ENCODE measurements at regions not wholly inside any gene's neighbourhood (a gene's known extent, or its start where the extent isn't known, plus 50 kb on each side); places are given as distances from the start of the nearest gene placed in this dataset.
"Not testable (repeated sequence)": the region's sequence is repeated elsewhere in the genome, so short reads cannot be mapped to it uniquely, and the experiment has no call there.

GRCh38 chr2:226474131-226474530 lies 325.5 kb downstream of the IRS1 start:
- no peak for DNase-seq (ENCODE audit: low read depth)

DNA sequence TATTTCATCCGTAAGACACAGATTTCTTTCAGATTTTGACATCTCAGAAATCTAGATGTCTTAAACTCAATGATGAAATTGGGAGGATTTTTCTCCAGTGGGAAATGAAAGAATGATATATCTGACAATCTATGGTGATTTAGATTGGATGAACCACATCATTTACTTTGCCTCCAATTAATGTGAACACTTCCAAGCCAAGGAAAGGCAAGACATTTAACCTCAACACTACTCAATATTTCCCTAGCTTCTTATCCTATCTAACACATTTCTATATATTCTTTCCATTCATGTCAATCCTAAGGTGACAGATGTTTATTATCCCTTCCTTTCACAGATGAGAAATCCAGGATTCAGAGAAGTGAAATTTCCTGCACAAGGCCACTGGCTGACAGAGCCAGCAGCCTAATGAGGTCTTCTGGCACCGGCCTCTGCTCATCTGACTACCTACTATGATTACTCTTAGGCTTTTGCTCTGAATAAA lies 327.6 kb downstream of the IRS1 start:
- no peak for DNase-seq (ENCODE audit: low read depth)

DNA sequence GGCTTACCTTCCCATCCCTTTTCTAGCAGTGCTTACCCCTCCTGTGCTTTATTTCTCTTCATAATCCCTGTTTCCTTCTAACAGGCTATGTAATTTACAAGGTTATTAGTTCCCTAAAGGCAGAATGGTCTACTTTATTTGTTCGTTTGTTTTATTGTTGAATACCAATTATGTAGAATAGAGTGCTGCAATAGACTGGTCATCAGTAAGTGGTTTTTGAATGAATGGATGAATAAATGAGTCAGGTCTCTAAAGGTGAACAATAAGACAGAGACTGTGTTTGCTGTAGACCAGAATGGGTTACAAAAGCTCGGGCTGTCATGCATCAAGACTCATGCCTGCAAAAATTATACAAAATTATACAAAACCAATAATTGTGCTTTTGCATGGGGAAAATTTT lies 332.0 kb downstream of the IRS1 start:
- DNase-seq (ENCODE audit: low read depth) = no peak

DNA sequence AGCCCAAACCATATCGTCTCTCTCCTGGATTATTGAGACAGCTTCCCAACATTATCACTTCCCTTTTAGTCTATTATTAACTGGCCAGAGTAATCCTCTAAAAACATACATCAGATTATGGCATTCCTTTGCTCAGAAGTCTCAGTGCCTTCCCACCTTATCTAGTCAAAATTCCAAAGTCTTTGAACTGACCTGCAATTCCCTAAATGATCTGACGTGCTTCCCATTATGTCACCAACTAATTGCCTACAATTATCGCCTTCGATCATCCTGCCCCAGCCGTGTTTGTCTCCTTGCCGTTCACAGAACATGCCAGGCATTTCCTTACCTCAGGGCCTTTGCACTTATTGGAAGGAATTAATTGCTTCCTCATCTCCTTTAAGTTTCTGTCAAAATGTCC lies 332.4 kb downstream of the IRS1 start:
- DNase-seq (ENCODE audit: low read depth) = no peak

GRCh38 chr2:226466589-226466988 lies 333.0 kb downstream of the IRS1 start:
- no peak for DNase-seq (ENCODE audit: low read depth)

- DNase-seq (ENCODE audit: low read depth) = no peak
Measured at GRCh38 chr2:226466124-226466523, 333.5 kb downstream of the IRS1 start.

GRCh38 chr2:226464380-226464779 lies 335.2 kb downstream of the IRS1 start:
- no peak for DNase-seq (ENCODE audit: low read depth)

- DNase-seq (ENCODE audit: low read depth) = no peak
Measured at GRCh38 chr2:226463154-226463553, 336.5 kb downstream of the IRS1 start.

- DNase-seq (ENCODE audit: low read depth) = no peak
Measured at GRCh38 chr2:226461981-226462380, 337.6 kb downstream of the IRS1 start.

- not testable (repeated sequence) for DNase-seq (ENCODE audit: low read depth)
Measured at GRCh38 chr2:226456144-226456543, 343.5 kb downstream of the IRS1 start.

DNA sequence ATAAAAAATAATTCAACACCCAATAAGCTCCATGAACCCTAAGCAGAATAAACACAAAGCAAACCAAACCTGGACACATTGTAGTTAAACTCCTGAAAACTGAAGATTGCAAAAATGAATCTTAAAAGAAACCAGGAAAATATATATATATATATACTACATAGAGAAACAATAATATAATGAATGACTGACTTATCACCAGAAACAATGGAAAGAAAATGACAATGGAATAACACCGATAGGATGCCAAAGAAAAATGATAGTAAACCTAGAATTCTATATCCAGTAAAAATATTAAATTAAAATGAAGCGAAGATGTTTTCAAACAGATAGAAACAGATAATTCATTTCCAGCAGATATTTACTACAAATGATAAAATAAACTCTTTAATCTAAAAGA lies 346.9 kb downstream of the IRS1 start:
- DNase-seq (ENCODE audit: low read depth) = no peak

DNA sequence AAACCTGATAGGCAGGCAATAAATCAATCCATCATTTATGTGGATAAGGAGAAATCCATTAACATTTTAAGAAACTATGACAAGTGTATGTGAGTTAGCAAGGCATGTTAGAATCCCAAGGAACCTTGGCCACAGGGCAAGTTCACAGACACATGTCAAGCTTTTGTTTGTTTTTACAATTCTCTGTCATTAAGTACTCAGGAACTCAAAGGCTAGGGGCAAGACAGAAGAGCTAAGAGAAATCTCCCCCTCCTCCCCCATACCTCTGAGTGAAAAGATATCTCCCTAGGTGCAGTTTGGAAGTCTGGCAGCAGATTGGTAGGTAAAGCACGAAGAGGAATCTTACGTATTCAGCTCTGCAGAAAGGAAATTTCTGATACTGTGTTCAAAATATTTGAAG lies 348.1 kb downstream of the IRS1 start:
- DNase-seq (ENCODE audit: low read depth) = no peak

DNA sequence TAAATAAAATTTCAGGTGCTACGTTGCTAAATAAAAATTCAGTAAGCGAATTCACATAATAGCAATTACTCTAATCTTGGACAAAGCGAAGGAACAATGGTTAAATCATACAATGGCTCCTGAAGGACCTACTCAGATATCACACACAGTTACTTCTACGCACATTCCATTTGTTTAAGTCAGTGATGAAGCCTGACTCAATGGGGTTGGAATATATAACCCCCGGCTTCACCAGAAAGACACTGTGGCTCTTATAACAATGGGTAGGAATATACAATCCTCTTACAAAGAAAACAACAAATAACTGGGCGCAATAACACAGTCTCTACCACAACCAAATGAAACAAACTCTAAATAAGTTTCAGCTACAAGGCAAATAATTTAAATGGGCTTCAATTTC lies 349.5 kb downstream of the IRS1 start:
- DNase-seq (ENCODE audit: low read depth) = no peak

- no peak for DNase-seq (ENCODE audit: low read depth)
Measured at GRCh38 chr2:226447338-226448300, 352.0 kb downstream of the IRS1 start.

GRCh38 chr2:226446406-226447001 lies 353.1 kb downstream of the IRS1 start:
- DNase-seq (ENCODE audit: low read depth) = no peak

GRCh38 chr2:226445216-226445861 lies 354.3 kb downstream of the IRS1 start:
- DNase-seq (ENCODE audit: low read depth) = no peak

DNA sequence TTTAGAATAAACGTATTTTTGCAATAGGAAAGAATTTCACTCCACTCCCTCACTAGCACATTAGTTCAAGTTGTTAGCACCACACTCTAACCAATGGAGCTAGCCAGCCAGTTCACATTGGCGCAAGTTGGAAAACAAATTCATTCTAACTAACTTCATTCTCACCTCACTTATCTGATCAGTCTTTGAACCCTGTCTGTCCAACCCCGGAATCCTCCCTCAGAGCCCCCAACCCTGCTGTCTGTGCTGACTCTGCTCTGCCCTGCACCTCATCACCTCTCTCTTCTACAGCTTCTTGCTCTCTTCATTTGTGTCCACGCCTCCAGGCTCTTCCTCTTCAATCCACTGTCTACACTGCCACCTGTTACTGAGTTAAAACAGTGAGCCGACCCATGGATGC lies 356.5 kb downstream of the IRS1 start:
- no peak for DNase-seq (ENCODE audit: low read depth)

DNA sequence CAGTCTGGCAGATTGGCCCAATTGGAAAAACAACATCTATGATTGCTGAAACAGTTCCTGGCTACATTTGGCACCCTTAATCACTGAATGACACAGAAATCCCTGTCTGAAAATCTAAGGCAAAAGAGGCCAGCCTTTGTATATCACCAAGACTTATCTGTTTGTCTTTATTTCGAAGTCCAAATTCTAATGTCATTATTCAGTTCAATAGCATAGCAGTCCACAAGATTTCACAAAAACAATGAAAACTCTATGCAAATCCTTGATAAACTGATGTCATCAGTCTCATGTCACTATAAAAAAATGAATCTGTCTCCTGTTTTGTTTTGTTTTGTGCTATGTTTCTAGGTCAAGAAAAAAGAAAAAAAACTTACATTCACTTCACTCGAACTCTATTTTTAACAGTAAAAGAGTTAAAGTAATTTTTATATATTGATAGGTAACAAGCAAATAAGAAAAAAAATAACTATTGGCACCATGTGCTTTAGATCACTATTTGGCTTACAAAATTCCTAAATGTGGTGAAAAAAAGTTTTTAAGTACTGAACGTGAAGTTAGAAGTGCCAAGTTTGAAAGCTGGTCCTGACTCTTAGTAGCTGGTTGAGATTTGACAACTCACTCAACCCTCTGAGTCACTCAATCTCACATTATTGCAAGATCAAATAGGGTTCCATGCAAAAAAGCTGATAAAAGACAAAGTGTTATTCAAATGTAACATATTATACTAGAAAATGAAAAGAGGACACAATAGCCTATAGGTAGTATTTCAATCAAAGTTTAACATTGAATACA lies 359.3 kb downstream of the IRS1 start:
- DNase-seq (ENCODE audit: low read depth) = no peak

- no peak for DNase-seq (ENCODE audit: low read depth)
Measured at GRCh38 chr2:226439337-226439736, 360.3 kb downstream of the IRS1 start.

DNA sequence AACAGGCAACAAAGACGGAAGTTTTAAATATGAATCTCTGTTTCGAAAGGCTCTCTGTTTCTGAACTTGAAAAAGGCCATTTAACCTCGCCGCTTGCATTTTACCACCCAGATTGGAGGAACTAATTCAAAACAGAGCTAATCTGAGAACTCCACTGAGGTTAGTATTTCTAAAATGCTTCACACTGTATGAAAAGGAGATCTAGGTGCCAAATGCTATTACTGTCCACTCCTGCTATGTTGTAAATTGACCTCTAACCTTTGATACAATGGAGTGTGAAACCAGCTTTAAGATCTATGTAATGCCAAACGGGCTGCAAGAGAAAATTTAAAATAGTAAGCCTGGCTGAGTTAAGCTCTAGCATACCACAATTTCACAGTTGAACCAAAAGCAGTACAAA lies 364.5 kb downstream of the IRS1 start:
- DNase-seq (ENCODE audit: low read depth) = no peak

GRCh38 chr2:226434702-226435101 lies 364.9 kb downstream of the IRS1 start:
- no peak for DNase-seq (ENCODE audit: low read depth)
